HCT116 (cell line): ENCODE measurements at regions not wholly inside any gene's neighbourhood (a gene's known extent, or its start where the extent isn't known, plus 50 kb on each side); places are given as distances from the start of the nearest gene placed in this dataset.

Experiments used
- ATAC-seq: fragments of 200-7000 bp; cut with Tn5 transposase; 2 replicates; pipeline ENCODE4 v1.9.1; 2020; ENCODE audit warnings: mild to moderate bottlenecking, moderate library complexity
- BruUV-seq: library from RNA; stranded (reverse); fragments of 400-500 nt; replicated peaks from 2 replicates; lab custom pipeline; 2021; lab: Mats Ljungman, UMichigan
- CTCF ChIA-PET: fragments of 300-600 bp; sonication (Branson Sonifier 250); formaldehyde crosslinking; loops from one replicate; lab custom pipeline; 2021; ENCODE audit warnings: antibody characterized with exemption; lab: Charles Lee
- POLR2A ChIA-PET: fragments of 300-600, 350-600 bp; sonication (Branson Sonifier 250); formaldehyde crosslinking; loops from one replicate; lab custom pipeline; 2021; ENCODE audit warnings: antibody characterized with exemption; lab: Charles Lee
- RAD21 ChIA-PET, 2 experiments: fragments of 300-600 bp; sonication (Branson Sonifier 250); formaldehyde crosslinking; loops; one replicate each; lab custom pipeline; 2023; ENCODE audit warnings: low total read pairs in 2 of 2; ENCODE audit not compliant: uncharacterized antibody in 2 of 2, unreplicated experiment in 2 of 2, low non-redundant PET in 1 of 2; lab: Charles Lee
- DNase-seq: peaks from one replicate; pipeline ENCODE4 v3.0.0-alpha.2; 2010; ENCODE audit warnings: low read depth, low spot score
- H2AFZ ChIP-seq: fragments of 200-600 bp; shearing (Covaris generic), sonication (generic); 2 replicates; pipeline ENCODE4 v1.6.1; 2017; ENCODE audit warnings: low read depth, mixed run types, mixed read lengths, antibody characterized with exemption, low read length; ENCODE audit not compliant: poor library complexity, severe bottlenecking
- H3K27ac ChIP-seq: 2 replicates; pipeline ENCODE4 v1.5.1; 2012; ENCODE audit warnings: low read depth, low read length
- H3K27me3 ChIP-seq: fragments of 200-600 bp; sonication (generic); 2 replicates; pipeline ENCODE4 v1.6.1; 2016; ENCODE audit warnings: mixed run types, low read length, mixed read lengths; ENCODE audit not compliant: insufficient read depth
- H3K36me3 ChIP-seq, 2 experiments: fragments of 200-500 bp in 1 of 2; fragments of 200-600 bp in 1 of 2; sonication (Bioruptor generic) in 1 of 2; sonication (generic) in 1 of 2; 2 replicates each; pipeline versions ENCODE4 v1.5.1 to v1.6.1; 2014 to 2016; ENCODE audit warnings: low read length in 2 of 2, inconsistent platforms in 1 of 2, mixed read lengths in 1 of 2, mixed run types in 1 of 2; ENCODE audit not compliant: insufficient read depth in 2 of 2, control insufficient read depth in 1 of 2
- H3K4me1 ChIP-seq, 2 experiments: fragments of 200-600 bp in 1 of 2; sonication (generic) in 1 of 2; 2 replicates each; pipeline versions ENCODE4 v1.5.1 to v1.6.1; 2012 to 2017; ENCODE audit warnings: low read length in 2 of 2, inconsistent platforms in 1 of 2, mild to moderate bottlenecking in 1 of 2, mixed read lengths in 1 of 2, mixed run types in 1 of 2, moderate library complexity in 1 of 2; ENCODE audit not compliant: insufficient read depth in 2 of 2, control insufficient read depth in 1 of 2
- H3K4me2 ChIP-seq: fragments of 200-600 bp; sonication (generic); 2 replicates; pipeline ENCODE4 v1.6.1; 2017; ENCODE audit warnings: mixed run types, low read length, mixed read lengths
- H3K4me3 ChIP-seq, 2 experiments: fragments of 200-600 bp in 1 of 2; sonication (generic) in 1 of 2; replicated peaks in 1 of 2; 2 replicates each; pipeline ENCODE4 v1.5.1; 2011 to 2016; ENCODE audit warnings: low read length in 2 of 2, control low read depth in 1 of 2, low read depth in 1 of 2, mild to moderate bottlenecking in 1 of 2, mixed read lengths in 1 of 2, mixed run types in 1 of 2
- H3K79me2 ChIP-seq: fragments of 200-600 bp; sonication (generic); 2 replicates; pipeline ENCODE4 v1.6.1; 2017; ENCODE audit warnings: mild to moderate bottlenecking, mixed run types, low read length, moderate library complexity, mixed read lengths; ENCODE audit not compliant: insufficient read depth
- H3K9ac ChIP-seq: fragments of 200-600 bp; sonication (generic); 2 replicates; pipeline ENCODE4 v1.6.1; 2016; ENCODE audit warnings: low read length, mixed read lengths
- H3K9me2 ChIP-seq: fragments of 200-600 bp; sonication (generic), shearing (Covaris generic); 2 replicates; pipeline ENCODE4 v1.6.1; 2017; ENCODE audit warnings: mixed run types, mild to moderate bottlenecking, moderate library complexity; ENCODE audit not compliant: insufficient read depth
- H3K9me3 ChIP-seq, 2 experiments: fragments of 200-500 bp in 1 of 2; fragments of 200-600 bp in 1 of 2; sonication (Bioruptor generic) in 1 of 2; sonication (generic) in 1 of 2; 2 replicates each; pipeline ENCODE4 v1.6.1; 2014 to 2017; ENCODE audit warnings: low read length in 2 of 2, mixed read lengths in 2 of 2, inconsistent platforms in 1 of 2, low read depth in 1 of 2, mild to moderate bottlenecking in 1 of 2, mixed run types in 1 of 2, moderate library complexity in 1 of 2; ENCODE audit not compliant: control insufficient read depth in 1 of 2, insufficient read depth in 1 of 2
- H4K20me1 ChIP-seq: fragments of 200-600 bp; sonication (generic), shearing (Covaris generic); 2 replicates; pipeline ENCODE4 v1.6.1; 2017; ENCODE audit warnings: mixed run types, mild to moderate bottlenecking, moderate library complexity; ENCODE audit not compliant: insufficient read depth
- CEBPB ChIP-seq: IDR thresholded peaks from 2 replicates; pipeline ENCODE4 v1.6.1; 2012; ENCODE audit warnings: low read depth
- CTCF ChIP-seq, 3 experiments: fragments of 200-600 bp in 1 of 3; sonication (generic) in 1 of 3; IDR thresholded peaks in 2 of 3; conservative IDR thresholded peaks in 1 of 3; 2 replicates each; pipeline ENCODE4 v1.5.1; 2012 to 2017; ENCODE audit warnings: low read depth in 2 of 3, low read length in 2 of 3, antibody characterized with exemption in 1 of 3, borderline replicate concordance in 1 of 3, control low read depth in 1 of 3, mild to moderate bottlenecking in 1 of 3, mixed read lengths in 1 of 3, mixed run types in 1 of 3, moderate library complexity in 1 of 3; ENCODE audit not compliant: insufficient read depth in 1 of 3
- EGR1 ChIP-seq: IDR thresholded peaks from 2 replicates; pipeline ENCODE4 v1.6.1; 2012; ENCODE audit warnings: low read depth
- EZH2 ChIP-seq: fragments of 200-600 bp; sonication (generic); IDR thresholded peaks from 2 replicates; pipeline ENCODE4 v1.6.1; 2017; ENCODE audit warnings: antibody characterized with exemption, mixed run types
- EZH2phosphoT487 ChIP-seq: fragments of 200-600 bp; IDR thresholded peaks from 2 replicates; pipeline ENCODE4 v1.6.1; 2018; ENCODE audit warnings: antibody characterized with exemption, borderline replicate concordance
- FOSL1 ChIP-seq: IDR thresholded peaks from 2 replicates; pipeline ENCODE4 v1.6.1; 2012; ENCODE audit warnings: low read depth
- JUND ChIP-seq: IDR thresholded peaks from 2 replicates; pipeline ENCODE4 v1.6.1; 2012
- MAX ChIP-seq: IDR thresholded peaks from 2 replicates; pipeline ENCODE4 v1.6.1; 2012
- POLR2AphosphoS5 ChIP-seq: IDR thresholded peaks from 2 replicates; pipeline ENCODE4 v1.6.1; 2011; ENCODE audit warnings: mild to moderate bottlenecking, low read depth, low read length, moderate library complexity
- RAD21 ChIP-seq: IDR thresholded peaks from 2 replicates; pipeline ENCODE4 v1.6.1; 2012; ENCODE audit warnings: low read depth, mild to moderate bottlenecking
- SP1 ChIP-seq: IDR thresholded peaks from 2 replicates; pipeline ENCODE4 v1.6.1; 2012; ENCODE audit warnings: low read depth
- TCF7L2 ChIP-seq: IDR thresholded peaks from 2 replicates; pipeline ENCODE4 v1.7.0; 2011; ENCODE audit warnings: borderline replicate concordance, inconsistent platforms; ENCODE audit not compliant: insufficient read depth, insufficient read length; ENCODE audit errors: extremely low read depth
- YY1 ChIP-seq: IDR thresholded peaks from 2 replicates; pipeline ENCODE4 v1.6.1; 2011; ENCODE audit warnings: low read length, low read depth, moderate library complexity, mild to moderate bottlenecking; ENCODE audit not compliant: insufficient replicate concordance; ENCODE audit errors: extremely low read depth
- ZFX ChIP-seq: fragments of 450-650 bp; IDR thresholded peaks from 2 replicates; pipeline ENCODE4 v1.6.1; 2017
- ZNF274 ChIP-seq: fragments of 200-500 bp; sonication (Bioruptor generic); IDR thresholded peaks from 2 replicates; pipeline ENCODE4 v1.6.1; 2014; ENCODE audit warnings: mild to moderate bottlenecking, low read depth, low read length, inconsistent platforms
- intact Hi-C: fragments of 100-400 bp; cut with micrococcal nuclease; formaldehyde crosslinking; loops from 2 replicates; pipeline ENCODE4 v1.10.0; 2022

GRCh38 chr5:120106912-120107525, 357.1 kb upstream of the PRR16 start:
- Histone ChIP-seq H3K79me2 (no peaks in the 10 kb centered on the region), H3K9me2 (no peaks in the 10 kb centered on the region), H2AFZ (no peak overlapping the region), H3K4me3 (no peak overlapping the region), H3K4me1 (no peaks in the 10 kb centered on the region), H3K9me3 (no peaks in the 10 kb centered on the region), H4K20me1 (no peaks in the 10 kb centered on the region), H3K27ac (no peak overlapping the region), H3K4me2 (no peak overlapping the region), H3K36me3 (no peaks in the 10 kb centered on the region), H3K9ac (no peak overlapping the region), H3K27me3 (no peaks in the 10 kb centered on the region)
- DNase-seq (no peak), ATAC-seq (no peak)
- CTCF ChIA-PET = no interaction called here
- POLR2A ChIA-PET = no interaction called here
- intact Hi-C loops = no loop called here
- TF ChIP-seq CTCF (IDR thresholded peaks at IDR 0.05 in 2 of 3, conservative IDR thresholded peaks at IDR 0.05 in 1 of 3; ENCODE audit: borderline replicate concordance in 1 of 3, insufficient read depth in 1 of 3, low read depth in 2 of 3, low read length in 2 of 3) (no peak), MAX (no peak), EZH2phosphoT487 (no peak), FOSL1 (no peak), ZNF274 (no peak)
- no TSS peak for BruUV-seq
- RAD21 ChIA-PET = interaction anchor here in 1 of 2 experiments (0.7 kb wide), 1 partner anchor 97 kb away, joined by 3 read pairs; no protein-coding TSS in a partner anchor

DNA sequence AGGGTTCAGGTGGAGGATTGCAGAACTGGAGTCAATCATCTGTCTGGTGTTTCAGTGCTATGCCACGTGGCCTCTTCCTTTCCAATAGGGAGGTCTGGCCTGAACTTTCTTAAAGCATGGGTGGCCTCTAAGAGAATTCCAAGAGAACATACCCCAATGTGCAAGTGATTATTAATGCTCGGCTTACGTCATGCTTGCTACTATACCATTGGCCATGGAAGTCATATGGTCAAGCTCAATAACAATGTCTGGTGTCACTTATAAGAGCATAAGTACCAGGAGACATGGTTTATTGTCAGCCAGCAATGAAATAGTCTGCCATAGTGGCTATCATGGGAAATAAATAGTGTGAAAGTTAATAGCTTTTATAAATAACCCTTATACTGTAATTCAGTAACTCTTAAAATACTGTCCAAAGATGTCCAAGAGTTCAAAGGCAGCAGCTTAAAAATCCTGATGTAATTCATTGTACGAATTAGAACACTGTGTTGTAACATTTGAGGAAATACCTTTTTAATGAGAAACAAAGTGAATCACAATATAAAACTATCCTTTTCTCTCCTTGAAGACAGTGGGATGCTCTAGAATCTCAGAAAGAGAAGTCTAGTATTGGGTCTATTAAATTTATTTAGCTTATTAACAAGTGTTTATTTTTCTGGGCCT, 355.4 kb upstream of the PRR16 start:
- no TSS peak for BruUV-seq
- no peaks in the 10 kb centered on the region for H3K27me3 ChIP-seq
- ATAC-seq (no peak), DNase-seq (no peak)
- intact Hi-C loops = no loop called here
- CTCF ChIA-PET = no interaction called here
- RAD21 ChIA-PET = no interaction called here
- H3K36me3 ChIP-seq = no peaks in the 10 kb centered on the region
- no peaks in the 10 kb centered on the region for H3K9me2 ChIP-seq
- no peak overlapping the region for H3K4me3 ChIP-seq
- no peaks in the 10 kb centered on the region for H4K20me1 ChIP-seq
- no peaks in the 10 kb centered on the region for H3K9me3 ChIP-seq
- POLR2A ChIA-PET = no interaction called here
- H2AFZ ChIP-seq = no peak overlapping the region
- no peaks in the 10 kb centered on the region for H3K4me1 ChIP-seq
- H3K4me2 ChIP-seq = no peak overlapping the region
- no peaks in the 10 kb centered on the region for H3K79me2 ChIP-seq
- no peak overlapping the region for H3K9ac ChIP-seq
- no peak overlapping the region for H3K27ac ChIP-seq
- TF ChIP-seq ZNF274 (no peak), EGR1 (no peak), EZH2phosphoT487 (no peak), POLR2AphosphoS5 (no peak), ZFX (no peak), YY1 (no peak), TCF7L2 (no peak), RAD21 (no peak), JUND (no peak), CTCF (IDR thresholded peaks at IDR 0.05 in 2 of 3, conservative IDR thresholded peaks at IDR 0.05 in 1 of 3; ENCODE audit: borderline replicate concordance in 1 of 3, insufficient read depth in 1 of 3, low read depth in 2 of 3, low read length in 2 of 3) (no peak), CEBPB (no peak), EZH2 (no peak), SP1 (no peak)
